CD4-positive, alpha-beta T cell treated with Interleukin-15 for 1 hour (primary cell): ENCODE measurements at regions not wholly inside any gene's neighbourhood (a gene's known extent, or its start where the extent isn't known, plus 50 kb on each side); places are given as distances from the start of the nearest gene placed in this dataset.
"Not testable (repeated sequence)": the region's sequence is repeated elsewhere in the genome, so short reads cannot be mapped to it uniquely, and the experiment has no call there.

Experiments
- DNase-seq: peaks from one replicate; pipeline ENCODE4 v3.0.0-alpha.2; 2020

DNA sequence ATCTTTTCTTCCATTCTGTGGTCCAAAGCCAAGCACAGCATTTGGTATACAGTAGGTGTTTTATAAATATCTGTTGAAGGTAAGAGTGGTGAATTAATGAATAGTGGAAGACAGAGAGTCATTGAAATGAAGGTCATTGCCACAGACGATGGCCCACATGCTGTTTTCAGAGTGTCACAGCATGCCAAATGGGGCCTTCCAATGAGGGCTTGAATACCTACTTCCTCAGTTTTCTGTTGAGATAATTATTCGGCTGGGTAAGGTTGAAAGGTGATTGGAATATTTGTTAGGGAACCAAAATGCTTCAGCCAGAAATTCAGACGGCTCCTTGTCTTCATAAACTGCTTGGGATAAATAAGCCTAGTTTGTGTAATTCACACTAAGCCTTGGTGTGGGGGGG, 205.3 kb upstream of the TBL1XR1 start:
- no peak for DNase-seq

DNA sequence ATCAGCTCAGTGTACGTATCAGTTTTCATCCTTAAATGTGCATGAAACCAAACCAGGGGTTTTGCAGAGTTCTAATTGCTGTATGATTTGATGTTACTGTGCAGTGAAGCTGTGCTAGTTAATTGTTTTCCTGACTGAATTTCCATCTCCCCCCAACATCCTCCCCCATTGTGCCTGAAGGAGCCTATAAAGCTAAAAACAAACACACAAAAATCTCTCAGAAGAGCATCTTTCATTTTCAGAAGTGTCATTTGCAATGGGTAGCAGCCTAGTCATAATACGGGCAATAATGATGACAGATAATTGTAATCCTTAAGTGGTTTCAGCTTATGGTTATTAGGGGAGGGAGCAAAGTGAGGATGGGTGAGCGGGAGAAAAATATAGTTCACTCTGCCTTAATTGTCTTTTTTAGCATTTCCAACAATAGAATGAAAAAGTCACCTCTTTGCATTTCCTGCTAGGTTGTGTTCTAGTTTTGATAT, 207.9 kb upstream of the TBL1XR1 start:
- DNase-seq = no peak

DNA sequence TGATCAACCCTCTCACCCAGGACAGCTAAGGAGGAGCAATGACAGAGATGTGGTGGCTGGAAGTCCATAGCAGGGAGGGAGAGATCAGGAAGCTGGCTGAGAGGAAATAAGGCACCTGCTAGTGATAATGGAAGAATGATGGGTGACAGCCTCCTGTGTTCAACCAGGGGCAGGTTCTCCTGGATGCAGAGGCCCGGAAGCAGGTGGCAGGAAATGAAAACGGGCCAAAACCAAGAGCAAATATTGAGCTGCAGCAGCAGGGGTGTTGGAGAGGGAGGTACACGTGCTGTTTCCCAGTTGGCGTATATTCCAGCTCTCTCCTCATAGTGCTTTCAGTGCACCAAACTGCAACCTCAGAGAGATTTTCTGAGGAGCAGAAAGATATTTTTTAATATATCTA, 213.4 kb upstream of the TBL1XR1 start:
- DNase-seq = no peak

DNA sequence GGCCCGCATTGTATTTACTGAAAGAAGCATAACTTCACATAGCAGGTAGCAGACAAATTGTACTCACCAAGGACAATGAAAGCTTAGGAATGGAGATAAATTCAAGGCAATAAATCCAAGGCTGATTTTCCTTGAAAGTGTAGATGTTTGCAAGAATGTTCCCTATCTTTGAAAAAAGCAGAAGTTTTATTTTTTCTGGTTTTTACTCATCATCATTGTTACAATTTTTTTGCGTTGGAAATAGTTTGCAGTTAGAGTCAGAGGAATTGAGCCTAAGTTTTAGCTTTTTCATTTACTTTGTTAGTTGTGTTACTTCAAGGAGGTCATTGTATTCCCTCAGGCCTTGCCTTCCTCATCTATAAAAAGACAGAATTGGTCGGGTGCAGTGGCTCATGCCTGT, 213.9 kb upstream of the TBL1XR1 start:
- no peak for DNase-seq

- not testable (repeated sequence) for DNase-seq
Measured at GRCh38 chr3:177412677-177413170, 215.4 kb upstream of the TBL1XR1 start.

DNA sequence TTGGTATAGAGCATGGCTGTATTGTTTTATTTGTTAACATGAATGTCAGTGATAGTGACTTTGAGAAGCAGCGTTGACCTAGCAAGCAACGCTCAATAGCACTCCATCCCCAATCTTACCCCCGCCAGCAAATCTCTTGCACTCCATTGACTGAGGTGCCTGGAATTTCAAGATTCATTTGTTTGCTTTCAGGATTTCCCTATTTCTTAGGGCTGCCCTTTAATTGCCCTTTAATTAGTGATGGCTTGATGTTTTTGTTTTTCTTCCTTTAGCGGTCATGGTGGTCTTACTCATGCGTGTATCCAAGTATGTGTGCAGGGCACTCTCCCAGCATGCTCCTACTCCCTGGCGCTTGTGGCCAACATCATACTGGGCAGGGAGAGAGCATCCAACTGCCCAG, 216.8 kb upstream of the TBL1XR1 start:
- DNase-seq = no peak

DNA sequence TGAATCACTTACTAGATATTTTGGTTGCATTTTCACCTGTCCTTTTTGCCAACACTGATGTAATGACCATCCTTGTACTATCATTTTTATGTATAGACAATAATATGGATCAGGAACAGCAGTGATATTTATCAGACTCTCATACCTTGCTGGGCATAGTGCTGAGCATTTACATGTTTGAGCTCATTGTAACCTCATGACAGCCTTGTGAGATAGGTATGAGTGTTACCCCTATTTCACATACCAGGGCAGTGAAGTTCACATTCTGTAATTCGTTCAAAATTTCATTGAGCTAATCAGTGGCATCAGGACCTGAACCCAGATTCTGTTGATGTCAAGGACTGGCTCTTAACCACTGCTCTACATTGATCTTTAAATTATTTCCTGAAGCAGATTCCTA, 221.5 kb upstream of the TBL1XR1 start:
- DNase-seq = no peak

DNA sequence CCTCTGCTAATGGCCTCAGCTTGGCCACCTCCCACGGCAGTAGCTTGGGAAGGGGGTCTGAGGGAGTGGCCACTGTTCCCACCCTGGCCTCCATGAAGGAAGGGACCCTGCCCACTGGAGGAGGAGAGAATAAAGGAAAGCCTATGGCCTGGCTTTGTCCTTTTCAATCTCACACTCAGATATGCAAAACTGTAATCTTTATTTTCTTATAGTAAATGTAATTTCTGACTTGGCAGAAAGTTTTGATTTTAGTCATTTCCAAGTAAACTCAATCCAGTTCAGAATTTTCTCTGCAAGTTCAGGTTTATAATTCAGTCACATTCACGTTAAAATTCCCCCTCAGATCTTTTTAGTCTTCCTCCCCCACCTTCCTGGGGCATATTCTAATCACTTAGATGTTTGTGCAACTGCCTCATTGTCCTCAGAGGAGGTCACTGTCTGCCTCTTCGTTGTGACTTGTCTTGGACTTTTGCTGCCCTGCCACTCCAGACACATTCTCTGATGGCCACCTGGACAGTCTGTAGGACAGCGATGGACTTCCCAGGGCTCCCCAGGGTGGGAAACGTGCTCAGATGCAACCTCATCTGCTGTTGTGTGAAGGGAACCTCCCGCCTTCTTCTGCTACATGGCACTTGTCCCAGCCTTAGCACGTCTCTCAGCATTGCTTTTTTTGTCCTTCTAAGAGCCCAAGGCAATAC, 222.8 kb upstream of the TBL1XR1 start:
- no peak for DNase-seq

DNA sequence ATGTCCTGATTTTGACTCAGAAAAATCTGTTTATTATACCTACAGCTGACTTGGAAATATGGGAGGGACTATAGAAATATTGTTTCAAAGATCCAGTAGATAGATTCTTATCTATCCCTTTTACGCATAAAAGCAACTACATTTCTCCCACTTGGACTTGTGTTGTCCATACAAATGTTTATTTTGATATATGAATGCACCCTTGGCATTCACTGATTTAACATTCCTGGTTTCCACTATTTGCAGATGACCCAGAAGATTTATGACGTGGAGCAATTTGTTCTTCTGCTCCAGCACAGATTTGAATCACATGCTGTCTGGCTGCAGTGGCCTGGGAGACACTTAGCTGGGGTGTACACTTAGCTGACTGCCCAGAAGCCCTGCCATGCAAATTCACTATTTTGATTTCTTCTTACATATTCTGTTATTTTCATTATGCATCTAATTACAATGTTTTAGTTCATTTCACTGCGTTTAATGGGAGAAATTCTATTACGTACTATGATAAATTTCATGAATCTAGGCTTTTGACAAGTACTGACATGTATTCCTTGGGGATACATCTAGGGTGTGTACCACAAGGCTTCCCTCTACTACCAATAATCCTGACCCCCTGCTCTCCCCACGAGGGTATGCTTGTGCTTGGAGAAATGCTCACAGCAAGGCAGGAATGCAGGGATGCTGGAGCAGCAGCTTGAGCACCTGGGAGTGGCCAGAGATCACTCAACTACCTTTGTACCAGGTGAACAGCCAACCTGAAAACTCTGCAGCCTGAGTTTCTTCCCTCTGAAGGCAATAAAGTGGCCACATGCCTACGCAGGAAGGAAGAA, 223.6 kb upstream of the TBL1XR1 start:
- DNase-seq = no peak

- DNase-seq = no peak
Measured at GRCh38 chr3:177421481-177421785, 224.2 kb upstream of the TBL1XR1 start.

GRCh38 chr3:177424521-177424920, 227.2 kb upstream of the TBL1XR1 start:
- DNase-seq = no peak

GRCh38 chr3:177425042-177425441, 227.8 kb upstream of the TBL1XR1 start:
- no peak for DNase-seq

DNA sequence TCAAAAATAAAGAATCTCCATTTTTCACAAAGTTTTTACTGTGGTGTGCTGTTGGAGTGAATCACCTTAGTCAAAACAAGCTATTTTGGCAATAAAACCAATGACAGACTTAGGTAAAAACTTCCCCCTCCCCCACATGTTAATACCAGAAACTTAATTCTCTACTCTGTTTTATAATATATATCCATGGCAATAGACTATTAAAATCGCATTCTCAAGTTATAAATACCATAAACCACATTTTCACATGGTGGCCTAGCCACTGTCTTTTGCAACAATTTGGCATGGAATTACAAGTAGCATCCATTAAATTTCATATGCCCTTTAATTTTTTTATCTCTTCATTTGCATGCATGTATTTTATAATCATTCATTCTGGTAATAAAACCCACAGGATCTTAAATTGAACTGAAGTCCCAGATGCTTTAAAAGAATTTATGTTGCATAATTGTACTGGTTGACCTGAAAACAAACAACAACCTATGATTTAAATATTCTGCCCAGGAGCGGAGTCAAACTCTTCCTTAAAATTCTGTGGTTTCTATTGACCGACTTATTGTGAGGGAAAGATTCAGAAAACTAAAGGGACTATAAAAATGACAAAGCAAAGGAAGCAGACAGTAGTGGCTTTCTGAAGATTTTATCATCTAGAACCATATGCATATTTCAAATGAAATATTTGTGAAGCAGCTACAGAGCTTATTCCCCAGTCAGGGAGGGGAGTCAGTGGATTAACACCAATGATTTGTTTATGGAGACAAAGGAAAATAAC, 229.0 kb upstream of the TBL1XR1 start:
- DNase-seq = no peak

DNA sequence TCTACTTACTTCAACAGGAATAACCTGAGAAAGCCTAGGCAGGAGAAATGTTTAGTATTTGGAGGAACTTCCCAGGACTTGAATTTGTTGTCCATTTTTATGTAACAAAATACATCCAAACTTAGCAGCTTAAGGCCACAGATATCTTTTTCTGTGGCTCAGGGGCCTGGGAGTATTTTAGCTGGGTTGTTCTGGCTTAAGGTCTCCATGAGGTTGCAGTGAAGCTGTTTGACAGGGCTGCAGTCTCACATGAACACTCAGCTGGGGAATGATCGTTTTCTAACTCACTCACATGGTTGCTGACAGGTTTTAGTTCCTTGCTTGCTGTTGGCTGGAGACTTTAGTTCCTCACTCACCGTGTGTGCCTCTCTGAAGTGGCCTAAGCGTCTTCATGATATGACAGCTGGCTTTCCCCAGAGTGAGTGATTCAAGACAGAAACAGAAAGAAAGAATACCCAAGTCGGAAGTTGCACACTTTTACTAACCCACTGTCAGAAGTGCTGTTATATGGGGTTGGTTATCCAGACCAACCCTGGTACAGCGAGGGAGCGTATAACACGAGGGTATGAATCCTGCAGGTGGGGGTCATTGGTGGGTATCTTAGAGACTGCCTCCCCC, 229.7 kb upstream of the TBL1XR1 start:
- peak; percentile 52 for DNase-seq

- DNase-seq = no peak
Measured at GRCh38 chr3:177427540-177427939, 230.3 kb upstream of the TBL1XR1 start.

DNA sequence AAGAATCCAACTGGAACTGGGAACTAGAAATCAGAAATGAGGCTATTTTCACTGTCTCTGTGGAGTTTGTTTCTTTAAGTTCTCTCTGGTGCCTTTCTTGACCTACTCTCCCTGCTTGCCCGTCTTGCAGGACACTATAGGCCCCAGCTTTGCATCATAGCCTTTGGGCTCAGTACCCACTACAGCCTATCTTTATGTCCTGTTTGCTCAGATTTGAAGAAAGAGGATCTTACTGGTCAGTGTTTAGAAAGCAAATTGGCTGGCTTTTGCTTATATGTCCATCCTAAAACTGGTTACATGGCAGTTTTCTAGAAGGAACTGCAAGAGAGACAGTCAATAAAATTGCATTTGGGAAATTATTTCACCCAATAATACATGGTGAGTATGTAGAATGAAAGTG, 231.8 kb upstream of the TBL1XR1 start:
- no peak for DNase-seq

DNA sequence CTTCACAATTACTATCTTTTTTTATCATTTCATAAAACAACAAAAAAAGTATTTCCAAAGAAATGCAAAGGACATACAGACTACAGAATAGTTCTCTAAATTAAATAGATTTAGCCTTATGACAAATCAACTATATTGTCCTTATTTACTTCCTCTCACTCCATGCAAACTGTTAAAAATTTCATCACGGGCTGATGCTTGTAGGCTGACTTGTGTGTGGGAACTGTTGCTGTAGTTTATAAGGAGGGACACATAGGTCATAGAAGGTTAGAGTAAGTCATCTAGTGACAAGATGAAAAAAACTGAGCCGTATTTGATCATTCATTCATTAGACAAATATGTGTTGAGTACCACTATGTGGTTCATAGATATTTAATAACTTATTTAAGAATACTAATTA, 232.5 kb upstream of the TBL1XR1 start:
- no peak for DNase-seq

GRCh38 chr3:177430653-177431052, 233.4 kb upstream of the TBL1XR1 start:
- DNase-seq = no peak

- no peak for DNase-seq
Measured at GRCh38 chr3:177431525-177432176, 234.4 kb upstream of the TBL1XR1 start.

DNA sequence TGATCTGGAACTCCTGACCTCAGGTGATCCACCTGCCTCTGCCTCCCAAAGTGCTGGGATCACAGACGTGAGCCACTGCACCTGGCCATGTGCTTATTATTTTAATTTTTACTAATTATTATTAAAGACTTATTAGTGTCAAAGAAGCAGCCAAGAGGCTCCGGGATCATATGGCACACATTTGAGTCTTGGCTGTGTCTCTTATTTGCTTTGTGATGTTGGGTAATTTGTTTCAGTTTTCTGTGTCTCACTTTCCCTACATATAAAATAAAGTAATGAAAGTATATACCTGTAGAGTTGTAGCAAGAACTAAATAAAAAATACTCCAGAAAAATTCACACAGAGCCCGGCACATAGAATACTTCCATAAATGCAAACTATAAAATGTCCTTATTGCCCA, 238.0 kb upstream of the TBL1XR1 start:
- DNase-seq = no peak

DNA sequence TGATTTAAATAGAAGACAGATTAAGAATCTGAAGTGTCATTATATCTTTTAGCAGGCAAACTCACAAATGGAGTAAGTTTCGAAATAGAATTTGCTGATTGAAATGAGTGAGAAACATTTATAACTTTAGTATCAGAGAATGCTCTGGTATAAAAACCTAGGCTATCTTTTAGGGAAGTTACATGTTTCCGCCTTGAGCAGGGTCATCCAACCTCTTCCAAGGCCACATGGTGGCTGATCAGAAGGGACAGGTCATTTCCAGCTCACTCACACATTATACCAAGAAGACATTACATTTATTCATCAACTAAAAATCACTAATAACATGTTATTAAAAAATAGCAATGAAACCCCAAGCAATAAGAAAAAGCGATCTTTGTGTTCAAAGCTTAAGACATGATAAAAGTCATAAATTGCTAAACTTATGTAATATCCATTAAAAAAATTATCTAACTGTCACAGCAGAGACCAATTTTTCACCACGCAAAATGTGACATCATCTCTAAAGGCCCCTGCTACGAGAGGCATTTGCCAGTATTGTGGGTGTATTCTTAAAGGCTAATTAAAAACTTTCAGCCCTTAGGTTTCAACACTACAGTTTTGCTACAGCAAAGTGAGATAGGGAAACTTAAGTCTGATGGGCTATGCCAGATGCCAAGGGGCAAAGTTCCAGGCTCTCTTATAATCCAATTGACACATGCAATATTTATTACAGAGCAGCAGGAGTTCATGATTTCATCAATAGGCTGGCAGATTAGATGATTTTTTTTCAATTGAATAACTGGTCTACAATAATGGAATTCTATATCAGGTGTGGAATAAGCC, 240.4 kb upstream of the TBL1XR1 start:
- no peak for DNase-seq
